Vagina (tissue), 2 donors: ENCODE measurements at regions not wholly inside any gene's neighbourhood (a gene's known extent, or its start where the extent isn't known, plus 50 kb on each side); places are given as distances from the start of the nearest gene placed in this dataset.

Experiments
- POLR2A ChIP-seq, 2 donors: fragments of 450-650 bp; IDR thresholded peaks; one replicate each; pipeline ENCODE4 v1.6.1; 2017; ENCODE audit warnings: antibody characterized with exemption in 2 of 2, mild to moderate bottlenecking in 2 of 2, moderate library complexity in 2 of 2
- POLR2AphosphoS5 ChIP-seq, 2 donors: sonication (generic); formaldehyde crosslinking; IDR thresholded peaks; one replicate each; pipeline ENCODE4 v1.9.0; 2017; ENCODE audit warnings: antibody characterized with exemption in 2 of 2, mild to moderate bottlenecking in 2 of 2, low read depth in 1 of 2; ENCODE audit not compliant: insufficient read depth in 1 of 2
- TF ChIP-seq, protein P1 (sequence below), 3 experiments: fragments of 450-650 bp in 2 of 3; fragments of 200-600 bp in 1 of 3; sonication (generic) in 1 of 3; IDR thresholded peaks; one replicate each; pipeline ENCODE4 v1.5.1; 2017 to 2019; ENCODE audit warnings: antibody characterized with exemption in 3 of 3, mild to moderate bottlenecking in 2 of 3, moderate library complexity in 2 of 3

- TF ChIP-seq, protein P1, sequence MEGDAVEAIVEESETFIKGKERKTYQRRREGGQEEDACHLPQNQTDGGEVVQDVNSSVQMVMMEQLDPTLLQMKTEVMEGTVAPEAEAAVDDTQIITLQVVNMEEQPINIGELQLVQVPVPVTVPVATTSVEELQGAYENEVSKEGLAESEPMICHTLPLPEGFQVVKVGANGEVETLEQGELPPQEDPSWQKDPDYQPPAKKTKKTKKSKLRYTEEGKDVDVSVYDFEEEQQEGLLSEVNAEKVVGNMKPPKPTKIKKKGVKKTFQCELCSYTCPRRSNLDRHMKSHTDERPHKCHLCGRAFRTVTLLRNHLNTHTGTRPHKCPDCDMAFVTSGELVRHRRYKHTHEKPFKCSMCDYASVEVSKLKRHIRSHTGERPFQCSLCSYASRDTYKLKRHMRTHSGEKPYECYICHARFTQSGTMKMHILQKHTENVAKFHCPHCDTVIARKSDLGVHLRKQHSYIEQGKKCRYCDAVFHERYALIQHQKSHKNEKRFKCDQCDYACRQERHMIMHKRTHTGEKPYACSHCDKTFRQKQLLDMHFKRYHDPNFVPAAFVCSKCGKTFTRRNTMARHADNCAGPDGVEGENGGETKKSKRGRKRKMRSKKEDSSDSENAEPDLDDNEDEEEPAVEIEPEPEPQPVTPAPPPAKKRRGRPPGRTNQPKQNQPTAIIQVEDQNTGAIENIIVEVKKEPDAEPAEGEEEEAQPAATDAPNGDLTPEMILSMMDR (IDR thresholded peaks at IDR 0.05), result no peak
- TF ChIP-seq POLR2A (IDR thresholded peaks at IDR 0.05), result no peak
- no peak for TF ChIP-seq POLR2AphosphoS5 (IDR thresholded peaks at IDR 0.05; ENCODE audit: insufficient read depth in 1 of 2, low read depth in 1 of 2)
Measured at GRCh38 chr5:171513591-171513990, 94.1 kb downstream of the FGF18 start.
